HepG2 (cell line): ENCODE measurements at regions not wholly inside any gene's neighbourhood (a gene's known extent, or its start where the extent isn't known, plus 50 kb on each side); places are given as distances from the start of the nearest gene placed in this dataset.

Source experiments
- BHLHE40 ChIP-seq: IDR thresholded peaks from 2 replicates; pipeline ENCODE4 v1.6.1; 2011; ENCODE audit warnings: low read length, improper control_type of control experiment
- EZH2 ChIP-seq: conservative IDR thresholded peaks from 2 replicates; pipeline ENCODE4 v1.6.1; 2012; ENCODE audit warnings: mild to moderate bottlenecking, low read depth, low read length, moderate library complexity
- NR2C2 ChIP-seq: sonication (generic); formaldehyde crosslinking; IDR thresholded peaks from 2 replicates; pipeline ENCODE4 v1.4.0; 2020; ENCODE audit warnings: missing genetic modification reagents, mild to moderate bottlenecking, moderate library complexity, borderline replicate concordance
- SIN3A ChIP-seq: IDR thresholded peaks from 2 replicates; pipeline ENCODE4 v1.6.1; 2011; ENCODE audit warnings: low read depth, mild to moderate bottlenecking, control low read depth, low read length, borderline replicate concordance
- YY1 ChIP-seq: IDR thresholded peaks from 2 replicates; pipeline ENCODE4 v1.6.1; 2011; ENCODE audit warnings: low read length, low read depth, moderate library complexity, mild to moderate bottlenecking; ENCODE audit not compliant: insufficient read depth, insufficient replicate concordance
- ZNF124 ChIP-seq: sonication (generic); formaldehyde crosslinking; IDR thresholded peaks from 2 replicates; pipeline ENCODE4 v1.4.0; 2020; ENCODE audit warnings: missing genetic modification reagents
- ZNF510 ChIP-seq: sonication (generic); formaldehyde crosslinking; IDR thresholded peaks from 2 replicates; pipeline ENCODE4 v1.4.0; 2020; ENCODE audit warnings: low read depth, mild to moderate bottlenecking, missing genetic modification reagents
- TF ChIP-seq, protein P1 (sequence below): sonication (generic); formaldehyde crosslinking; IDR thresholded peaks from 2 replicates; pipeline ENCODE4 v1.5.0; 2020; ENCODE audit warnings: mild to moderate bottlenecking, missing genetic modification reagents, moderate library complexity
- TF ChIP-seq, protein P2 (sequence below): sonication (generic); formaldehyde crosslinking; IDR thresholded peaks from 2 replicates; pipeline ENCODE4 v1.5.0; 2020; ENCODE audit warnings: missing genetic modification reagents

DNA sequence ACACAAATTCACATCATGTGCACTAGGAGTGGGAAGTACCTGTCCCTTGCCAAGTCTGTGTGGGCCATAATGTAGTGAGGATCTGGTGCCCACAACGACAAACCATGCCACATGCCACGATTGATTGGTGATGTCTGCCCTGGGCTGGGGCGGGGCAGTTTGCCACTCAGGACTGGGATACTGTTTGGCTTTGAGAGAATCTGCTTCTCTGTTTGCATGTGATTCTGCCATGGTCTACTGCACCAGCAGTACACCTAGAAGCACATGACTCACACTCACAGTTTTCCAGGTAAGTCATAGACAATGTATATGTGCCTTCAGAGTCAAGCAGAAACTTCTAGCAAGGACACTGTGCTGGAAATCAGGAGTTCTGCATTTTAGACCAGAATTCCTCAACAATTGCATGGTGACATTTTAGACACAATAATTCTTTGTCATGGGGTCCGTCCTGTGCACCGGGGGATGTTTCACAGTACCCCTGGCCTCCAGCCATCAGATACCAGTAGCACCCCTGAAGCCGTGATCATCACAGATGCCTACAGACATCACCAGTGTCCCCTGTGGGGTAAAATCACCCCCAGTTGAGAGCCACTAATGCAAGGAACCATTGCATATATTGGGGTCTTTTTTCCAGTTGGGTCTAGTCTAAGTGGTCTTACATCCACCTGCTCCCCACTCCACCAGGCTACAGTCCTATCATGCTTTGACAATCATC is 278.3 kb downstream of the EIPR1 start:
- no peak for TF ChIP-seq NR2C2 (CRISPR knock-in tag)
- TF ChIP-seq SIN3A: no peak
- TF ChIP-seq, protein P1, sequence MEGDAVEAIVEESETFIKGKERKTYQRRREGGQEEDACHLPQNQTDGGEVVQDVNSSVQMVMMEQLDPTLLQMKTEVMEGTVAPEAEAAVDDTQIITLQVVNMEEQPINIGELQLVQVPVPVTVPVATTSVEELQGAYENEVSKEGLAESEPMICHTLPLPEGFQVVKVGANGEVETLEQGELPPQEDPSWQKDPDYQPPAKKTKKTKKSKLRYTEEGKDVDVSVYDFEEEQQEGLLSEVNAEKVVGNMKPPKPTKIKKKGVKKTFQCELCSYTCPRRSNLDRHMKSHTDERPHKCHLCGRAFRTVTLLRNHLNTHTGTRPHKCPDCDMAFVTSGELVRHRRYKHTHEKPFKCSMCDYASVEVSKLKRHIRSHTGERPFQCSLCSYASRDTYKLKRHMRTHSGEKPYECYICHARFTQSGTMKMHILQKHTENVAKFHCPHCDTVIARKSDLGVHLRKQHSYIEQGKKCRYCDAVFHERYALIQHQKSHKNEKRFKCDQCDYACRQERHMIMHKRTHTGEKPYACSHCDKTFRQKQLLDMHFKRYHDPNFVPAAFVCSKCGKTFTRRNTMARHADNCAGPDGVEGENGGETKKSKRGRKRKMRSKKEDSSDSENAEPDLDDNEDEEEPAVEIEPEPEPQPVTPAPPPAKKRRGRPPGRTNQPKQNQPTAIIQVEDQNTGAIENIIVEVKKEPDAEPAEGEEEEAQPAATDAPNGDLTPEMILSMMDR (CRISPR knock-in tag): no peak
- no peak for TF ChIP-seq EZH2
- no peak for TF ChIP-seq ZNF124 (CRISPR knock-in tag)
- no peak for TF ChIP-seq YY1
- no peak for TF ChIP-seq ZNF510 (CRISPR knock-in tag)
- TF ChIP-seq, protein P2, sequence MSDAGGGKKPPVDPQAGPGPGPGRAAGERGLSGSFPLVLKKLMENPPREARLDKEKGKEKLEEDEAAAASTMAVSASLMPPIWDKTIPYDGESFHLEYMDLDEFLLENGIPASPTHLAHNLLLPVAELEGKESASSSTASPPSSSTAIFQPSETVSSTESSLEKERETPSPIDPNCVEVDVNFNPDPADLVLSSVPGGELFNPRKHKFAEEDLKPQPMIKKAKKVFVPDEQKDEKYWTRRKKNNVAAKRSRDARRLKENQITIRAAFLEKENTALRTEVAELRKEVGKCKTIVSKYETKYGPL (CRISPR knock-in tag): no peak
- no peak for TF ChIP-seq BHLHE40
